DND-41 (cell line): ENCODE measurements at regions not wholly inside any gene's neighbourhood (a gene's known extent, or its start where the extent isn't known, plus 50 kb on each side); places are given as distances from the start of the nearest gene placed in this dataset.

Experiments
- ATAC-seq: fragments of 200-7000 bp; cut with Tn5 transposase; 3 replicates; pipeline ENCODE4 v1.9.1; 2021; ENCODE audit warnings: low read depth; ENCODE audit not compliant: insufficient read depth
- DNase-seq: peaks from one replicate; pipeline ENCODE4 v3.0.0-alpha.2; 2020
- H2AFZ ChIP-seq: 2 replicates; pipeline ENCODE4 v1.6.0; 2012; ENCODE audit warnings: low read depth, low read length
- H3K27ac ChIP-seq: 2 replicates; pipeline ENCODE4 v1.5.1; 2012; ENCODE audit warnings: low read length, inconsistent platforms
- H3K27me3 ChIP-seq: fragments of 200-600 bp; sonication (generic); 2 replicates; pipeline ENCODE4 v1.6.0; 2012; ENCODE audit warnings: low read length, mild to moderate bottlenecking, inconsistent platforms; ENCODE audit not compliant: insufficient read depth, poor library complexity
- H3K36me3 ChIP-seq: 2 replicates; pipeline ENCODE4 v1.5.1; 2012; ENCODE audit warnings: low read length, inconsistent platforms; ENCODE audit not compliant: insufficient read depth
- H3K4me1 ChIP-seq: 2 replicates; pipeline ENCODE4 v1.5.1; 2012; ENCODE audit warnings: mild to moderate bottlenecking, low read length; ENCODE audit not compliant: insufficient read depth
- H3K4me2 ChIP-seq: 2 replicates; pipeline ENCODE4 v1.6.0; 2012; ENCODE audit warnings: mild to moderate bottlenecking, moderate library complexity, low read length, inconsistent platforms; ENCODE audit not compliant: insufficient read depth
- H3K4me3 ChIP-seq, 2 experiments: fragments of 200-600 bp in 1 of 2; shearing (Covaris generic) in 1 of 2; 2 replicates each; pipeline ENCODE4 v1.5.1; 2012 to 2016; ENCODE audit warnings: inconsistent platforms in 2 of 2, low read length in 2 of 2, mild to moderate bottlenecking in 2 of 2, low read depth in 1 of 2, moderate library complexity in 1 of 2
- H3K79me2 ChIP-seq: 2 replicates; pipeline ENCODE4 v1.6.0; 2012; ENCODE audit warnings: low read length, inconsistent platforms; ENCODE audit not compliant: insufficient read depth
- H3K9ac ChIP-seq: 2 replicates; pipeline ENCODE4 v1.6.0; 2012; ENCODE audit warnings: low read depth, mild to moderate bottlenecking, inconsistent platforms, low read length, moderate library complexity
- H3K9me3 ChIP-seq: 2 replicates; pipeline ENCODE4 v1.5.1; 2012; ENCODE audit warnings: low read length, moderate library complexity, mild to moderate bottlenecking, inconsistent platforms; ENCODE audit not compliant: insufficient read depth, severe bottlenecking
- H4K20me1 ChIP-seq: 2 replicates; pipeline ENCODE4 v1.6.0; 2012; ENCODE audit warnings: low read length; ENCODE audit not compliant: insufficient read depth
- EZH2 ChIP-seq: IDR thresholded peaks from 3 replicates; pipeline ENCODE4 v1.6.1; 2012; ENCODE audit warnings: borderline replicate concordance, low read depth, mild to moderate bottlenecking, moderate library complexity, low read length, inconsistent platforms; ENCODE audit not compliant: severe bottlenecking
- TF ChIP-seq, protein P1 (sequence below): IDR thresholded peaks from 2 replicates; pipeline ENCODE4 v1.5.1; 2012; ENCODE audit warnings: borderline replicate concordance, low read length, moderate library complexity, mild to moderate bottlenecking; ENCODE audit not compliant: poor library complexity, severe bottlenecking; ENCODE audit errors: extremely low read depth

- Histone ChIP-seq H4K20me1 (no peaks in the 10 kb centered on the region), H3K27ac (no peak overlapping the region), H3K79me2 (no peaks in the 10 kb centered on the region), H3K36me3 (no peaks in the 10 kb centered on the region), H3K9me3 (no peaks in the 10 kb centered on the region), H2AFZ (no peak overlapping the region), H3K4me3 (no peak overlapping the region), H3K27me3 (peaks cover 6% of the 10 kb centered on the region), H3K4me2 (no peak overlapping the region), H3K9ac (no peak overlapping the region), H3K4me1 (no peaks in the 10 kb centered on the region)
- DNase-seq (no peak), ATAC-seq (no peak)
- TF ChIP-seq EZH2 = no peak
Measured at GRCh38 chr13:97537110-97537509, 103.1 kb downstream of the RAP2A start.

- Histone ChIP-seq H3K9me3 (no peaks in the 10 kb centered on the region), H3K27me3 (peaks cover 6% of the 10 kb centered on the region), H3K36me3 (no peaks in the 10 kb centered on the region), H3K27ac (no peak overlapping the region), H3K4me2 (no peak overlapping the region), H2AFZ (no peak overlapping the region), H3K79me2 (no peaks in the 10 kb centered on the region), H3K9ac (no peak overlapping the region), H3K4me1 (no peaks in the 10 kb centered on the region), H3K4me3 (no peak overlapping the region), H4K20me1 (no peaks in the 10 kb centered on the region)
- DNase-seq = no peak
- ATAC-seq = no peak
- TF ChIP-seq EZH2 = no peak
- TF ChIP-seq, protein P1, sequence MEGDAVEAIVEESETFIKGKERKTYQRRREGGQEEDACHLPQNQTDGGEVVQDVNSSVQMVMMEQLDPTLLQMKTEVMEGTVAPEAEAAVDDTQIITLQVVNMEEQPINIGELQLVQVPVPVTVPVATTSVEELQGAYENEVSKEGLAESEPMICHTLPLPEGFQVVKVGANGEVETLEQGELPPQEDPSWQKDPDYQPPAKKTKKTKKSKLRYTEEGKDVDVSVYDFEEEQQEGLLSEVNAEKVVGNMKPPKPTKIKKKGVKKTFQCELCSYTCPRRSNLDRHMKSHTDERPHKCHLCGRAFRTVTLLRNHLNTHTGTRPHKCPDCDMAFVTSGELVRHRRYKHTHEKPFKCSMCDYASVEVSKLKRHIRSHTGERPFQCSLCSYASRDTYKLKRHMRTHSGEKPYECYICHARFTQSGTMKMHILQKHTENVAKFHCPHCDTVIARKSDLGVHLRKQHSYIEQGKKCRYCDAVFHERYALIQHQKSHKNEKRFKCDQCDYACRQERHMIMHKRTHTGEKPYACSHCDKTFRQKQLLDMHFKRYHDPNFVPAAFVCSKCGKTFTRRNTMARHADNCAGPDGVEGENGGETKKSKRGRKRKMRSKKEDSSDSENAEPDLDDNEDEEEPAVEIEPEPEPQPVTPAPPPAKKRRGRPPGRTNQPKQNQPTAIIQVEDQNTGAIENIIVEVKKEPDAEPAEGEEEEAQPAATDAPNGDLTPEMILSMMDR = no peak
Measured at GRCh38 chr13:97538203-97538602, 104.2 kb downstream of the RAP2A start.

DNA sequence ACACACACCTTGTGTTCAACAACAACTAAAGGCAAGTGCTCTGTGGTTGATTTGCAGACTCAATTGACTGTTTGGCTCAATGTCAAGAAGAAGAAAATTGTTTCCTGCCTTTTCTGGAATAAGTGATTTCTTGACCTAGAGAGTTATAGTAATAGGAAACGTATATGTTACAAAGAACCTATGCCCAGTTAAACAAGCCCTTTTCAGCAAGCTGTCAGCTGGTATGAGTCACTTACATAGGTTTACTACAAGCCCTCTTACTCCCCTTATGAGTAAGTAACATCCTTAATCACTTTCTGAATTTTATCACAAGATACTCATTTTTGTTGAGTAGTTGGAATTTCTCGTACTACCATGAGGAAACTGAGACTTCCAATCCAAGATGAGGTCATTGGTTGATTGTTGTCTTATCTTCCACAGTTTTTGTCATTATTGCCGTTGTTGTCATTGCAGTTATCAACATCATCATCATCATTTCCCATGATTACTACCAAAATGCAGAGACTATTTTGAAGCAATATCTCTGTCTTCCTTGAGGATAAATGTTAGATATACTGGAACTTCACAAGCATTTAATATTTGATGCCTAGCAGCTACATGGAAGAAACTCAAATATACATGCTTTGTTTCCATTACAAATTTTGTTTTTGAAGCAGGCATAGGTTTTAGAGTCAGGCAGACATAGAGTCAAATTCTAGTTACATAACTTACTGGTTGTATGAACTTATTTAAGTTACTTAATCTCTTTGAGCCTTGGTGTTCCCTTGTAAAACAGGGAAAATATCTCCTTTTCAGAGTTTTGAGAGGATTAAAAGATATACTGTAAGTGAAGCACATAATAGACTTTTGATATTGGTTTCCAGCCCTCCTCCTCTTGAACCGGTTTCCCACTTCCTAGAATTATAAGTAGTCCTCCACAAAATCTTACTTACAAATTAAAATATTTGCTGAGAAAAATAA lies 106.0 kb downstream of the RAP2A start:
- Histone ChIP-seq H2AFZ (no peak overlapping the region), H3K9me3 (no peaks in the 10 kb centered on the region), H3K36me3 (no peaks in the 10 kb centered on the region), H3K4me1 (no peaks in the 10 kb centered on the region), H3K4me3 (no peak overlapping the region), H3K9ac (no peak overlapping the region), H3K27me3 (peaks cover 6% of the 10 kb centered on the region), H4K20me1 (no peaks in the 10 kb centered on the region), H3K4me2 (no peak overlapping the region), H3K27ac (no peak overlapping the region), H3K79me2 (no peaks in the 10 kb centered on the region)
- no peak for TF ChIP-seq EZH2
- TF ChIP-seq, protein P1 = no peak
- DNase-seq (no peak), ATAC-seq (no peak)

DNA sequence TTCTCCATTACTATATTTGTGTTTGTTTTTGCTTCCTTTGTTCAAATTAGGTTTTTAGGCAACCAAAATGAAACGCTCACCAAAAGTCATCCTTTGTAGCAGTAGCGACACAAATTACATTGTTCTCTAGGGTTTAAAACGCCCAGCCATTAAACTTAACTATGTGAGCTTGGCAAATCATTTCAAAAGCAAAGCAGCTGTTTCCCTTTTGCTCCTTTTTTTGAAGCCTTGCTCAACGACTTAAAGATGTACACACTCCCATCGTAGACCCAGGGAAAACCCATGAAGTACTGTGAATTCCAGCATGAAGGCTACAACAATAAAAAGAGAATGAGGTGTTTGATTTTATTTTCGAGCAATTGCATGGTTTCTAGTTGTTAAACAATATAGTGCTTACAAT lies 106.7 kb downstream of the RAP2A start:
- ATAC-seq (no peak), DNase-seq (no peak)
- TF ChIP-seq, protein P1 = no peak
- TF ChIP-seq EZH2 = no peak
- Histone ChIP-seq H3K9ac (no peak overlapping the region), H3K4me2 (no peak overlapping the region), H3K9me3 (no peaks in the 10 kb centered on the region), H4K20me1 (no peaks in the 10 kb centered on the region), H3K27ac (no peak overlapping the region), H3K4me1 (no peaks in the 10 kb centered on the region), H3K27me3 (peaks cover 6% of the 10 kb centered on the region), H3K36me3 (no peaks in the 10 kb centered on the region), H2AFZ (no peak overlapping the region), H3K4me3 (no peak overlapping the region), H3K79me2 (no peaks in the 10 kb centered on the region)
